Fibroblast of villous mesenchyme (primary cell): ENCODE measurements at regions not wholly inside any gene's neighbourhood (a gene's known extent, or its start where the extent isn't known, plus 50 kb on each side); places are given as distances from the start of the nearest gene placed in this dataset.
"Not testable (repeated sequence)": the region's sequence is repeated elsewhere in the genome, so short reads cannot be mapped to it uniquely, and the experiment has no call there.

ENCODE experiments used
- DNase-seq: peaks from one replicate; pipeline ENCODE4 v3.0.0-alpha.2; 2010; ENCODE audit warnings: low read depth
- H3K4me3 ChIP-seq: 2 replicates; pipeline ENCODE4 v1.5.1; 2011; ENCODE audit warnings: low read depth, mild to moderate bottlenecking, low read length
- CTCF ChIP-seq: IDR thresholded peaks from 2 replicates; pipeline ENCODE4 v1.5.1; 2012; ENCODE audit warnings: low read depth, mild to moderate bottlenecking, low read length; ENCODE audit not compliant: insufficient read depth

GRCh38 chr6:95867205-95867604, 148.6 kb upstream of the FUT9 start:
- DNase-seq: no peak
- no peak for TF ChIP-seq CTCF
- no peak overlapping the region for H3K4me3 ChIP-seq

- no peak for DNase-seq
- no peak for TF ChIP-seq CTCF
- no peak overlapping the region for H3K4me3 ChIP-seq
Observed at GRCh38 chr6:95877480-95877879, 138.3 kb upstream of the FUT9 start.

GRCh38 chr6:95879856-95880255, 135.9 kb upstream of the FUT9 start:
- no peak for TF ChIP-seq CTCF
- no peak for DNase-seq
- no peak overlapping the region for H3K4me3 ChIP-seq

- H3K4me3 ChIP-seq: no peak overlapping the region
- no peak for DNase-seq
- no peak for TF ChIP-seq CTCF
Observed at GRCh38 chr6:95882371-95882770, 133.4 kb upstream of the FUT9 start.

- not testable (repeated sequence) for DNase-seq, H3K4me3 ChIP-seq
Observed at GRCh38 chr6:95888711-95889110, 127.1 kb upstream of the FUT9 start.

- no peak for TF ChIP-seq CTCF
Observed at GRCh38 chr6:95905132-95905531, 110.6 kb upstream of the FUT9 start.

GRCh38 chr6:95917034-95917433, 98.7 kb upstream of the FUT9 start:
- no peak overlapping the region for H3K4me3 ChIP-seq
- no peak for TF ChIP-seq CTCF
- no peak for DNase-seq

More at GRCh38 chr6:95905132-95905531, 110.6 kb upstream of the FUT9 start:
- no peak overlapping the region for H3K4me3 ChIP-seq
- DNase-seq: no peak
